ENCODE measurements at regions not wholly inside any gene's neighbourhood (a gene's known extent, or its start where the extent isn't known, plus 50 kb on each side); places are given as distances from the start of the nearest gene placed in this dataset.
"Not testable (repeated sequence)": the region's sequence is repeated elsewhere in the genome, so short reads cannot be mapped to it uniquely, and the experiment has no call there.

- no peak for DNase-seq (ENCODE audit: low spot score)
Observed at GRCh38 chr4:81723019-81723884, 251.5 kb upstream of the RASGEF1B start.

GRCh38 chr4:81722290-81722851 is 250.7 kb upstream of the RASGEF1B start:
- no peak for DNase-seq (ENCODE audit: low spot score)

GRCh38 chr4:81715757-81716156 is 244.1 kb upstream of the RASGEF1B start:
- DNase-seq (ENCODE audit: low spot score), result no peak

DNA sequence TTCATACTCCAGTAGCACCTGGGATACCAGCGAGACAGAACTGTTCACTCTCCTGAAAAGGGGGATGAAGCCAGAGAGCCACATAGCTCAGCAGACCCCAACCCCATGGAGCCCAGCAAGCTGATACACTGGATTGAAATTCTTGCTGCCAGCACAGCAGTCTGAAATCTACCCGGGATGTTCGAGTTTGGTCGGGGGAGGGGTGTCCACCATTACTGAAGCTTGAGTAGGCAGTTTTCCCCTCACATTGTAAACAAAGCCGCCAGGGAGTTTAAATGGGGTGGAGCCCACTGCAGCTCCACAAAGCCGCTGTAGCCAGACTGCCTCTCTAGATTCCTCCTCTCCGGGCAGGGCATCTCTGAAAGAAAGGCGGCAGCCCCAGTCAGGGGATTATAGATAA is 243.7 kb upstream of the RASGEF1B start:
- DNase-seq (ENCODE audit: low spot score), result not testable (repeated sequence)

- no peak for DNase-seq (ENCODE audit: low spot score)
Observed at GRCh38 chr4:81714291-81714690, 242.6 kb upstream of the RASGEF1B start.

DNA sequence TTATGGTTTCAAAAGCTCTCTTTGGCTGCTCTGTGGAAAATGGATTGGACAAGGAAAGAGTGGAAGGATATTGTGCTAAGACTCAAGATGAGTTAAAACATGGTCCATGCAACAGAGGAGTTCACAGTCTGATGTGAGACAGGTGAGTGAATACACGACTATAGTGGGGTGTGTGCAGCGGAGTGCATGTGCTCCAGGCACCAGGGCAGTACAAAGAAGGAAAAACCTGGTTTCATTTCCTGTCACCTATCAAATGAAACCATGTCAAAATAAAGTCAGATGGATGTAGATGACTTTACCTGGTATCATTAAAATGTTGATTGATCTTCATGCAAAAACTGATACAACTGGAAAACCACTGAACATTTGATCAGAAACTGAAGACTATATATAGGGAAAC is 241.0 kb upstream of the RASGEF1B start:
- no peak for DNase-seq (ENCODE audit: low spot score)

DNA sequence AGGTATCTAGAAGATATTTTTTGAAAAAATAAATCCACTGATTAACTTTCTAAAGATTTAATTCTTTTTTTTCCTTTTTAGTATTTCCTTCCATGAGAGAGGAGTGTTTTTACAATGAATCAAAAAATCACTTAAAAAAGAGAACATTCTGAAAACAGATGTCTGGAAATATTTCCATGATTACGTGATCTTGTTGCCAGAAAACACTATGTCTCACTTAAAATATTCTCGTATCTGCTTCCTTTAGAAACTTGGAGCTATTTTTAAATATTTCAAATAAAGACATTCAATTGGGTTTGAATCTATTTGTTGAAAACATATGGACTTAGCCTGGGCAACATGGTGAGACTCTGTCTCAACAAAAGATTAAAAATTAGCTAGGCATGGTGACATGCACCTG is 232.8 kb upstream of the RASGEF1B start:
- no peak for DNase-seq (ENCODE audit: low spot score)

DNA sequence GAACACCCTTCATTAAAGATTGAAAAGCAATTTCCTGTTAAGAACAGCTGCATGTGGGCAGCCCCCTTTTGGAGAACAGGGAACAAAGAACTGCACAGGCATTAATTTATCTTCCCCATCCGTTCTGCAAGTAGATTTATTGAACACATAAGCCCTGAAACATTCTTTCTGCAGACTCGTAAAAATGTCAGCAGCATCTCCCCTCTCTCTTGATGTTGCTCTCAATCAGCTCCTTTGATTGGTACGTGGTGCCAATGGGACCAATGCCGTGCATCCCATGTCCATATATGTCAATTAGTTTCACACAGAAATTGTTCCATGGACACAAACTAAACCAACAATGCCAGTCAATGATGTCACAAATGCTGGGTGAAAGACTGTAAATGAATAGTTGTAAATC is 228.5 kb upstream of the RASGEF1B start:
- no peak for DNase-seq (ENCODE audit: low spot score)

GRCh38 chr4:81698538-81699296 is 227.0 kb upstream of the RASGEF1B start:
- DNase-seq (ENCODE audit: low spot score), result no peak

- no peak for DNase-seq (ENCODE audit: low spot score)
Observed at GRCh38 chr4:81694176-81694913, 222.6 kb upstream of the RASGEF1B start.

GRCh38 chr4:81690871-81691270 is 219.2 kb upstream of the RASGEF1B start:
- DNase-seq (ENCODE audit: low spot score), result no peak

- DNase-seq (ENCODE audit: low spot score), result no peak
Observed at GRCh38 chr4:81688085-81688484, 216.4 kb upstream of the RASGEF1B start.

DNA sequence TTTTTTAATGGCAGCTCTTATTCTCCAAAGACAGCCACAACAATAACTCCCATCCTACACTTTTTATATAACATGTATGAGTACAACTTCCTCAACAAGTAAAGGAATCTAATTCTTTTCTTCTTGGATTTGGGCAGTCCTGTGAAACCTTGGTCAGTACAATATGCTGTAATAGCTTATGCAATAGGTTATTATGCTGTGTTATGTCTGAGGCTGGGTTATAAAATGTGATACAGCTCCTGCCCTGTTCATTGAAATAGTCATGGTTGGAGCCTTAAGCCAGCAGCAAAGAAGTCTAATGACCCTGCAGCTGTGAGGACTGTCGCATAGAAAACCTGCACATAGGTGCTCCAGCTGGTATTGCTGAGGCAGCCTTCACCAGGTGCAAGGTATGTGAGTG is 215.8 kb upstream of the RASGEF1B start:
- DNase-seq (ENCODE audit: low spot score), result no peak

DNA sequence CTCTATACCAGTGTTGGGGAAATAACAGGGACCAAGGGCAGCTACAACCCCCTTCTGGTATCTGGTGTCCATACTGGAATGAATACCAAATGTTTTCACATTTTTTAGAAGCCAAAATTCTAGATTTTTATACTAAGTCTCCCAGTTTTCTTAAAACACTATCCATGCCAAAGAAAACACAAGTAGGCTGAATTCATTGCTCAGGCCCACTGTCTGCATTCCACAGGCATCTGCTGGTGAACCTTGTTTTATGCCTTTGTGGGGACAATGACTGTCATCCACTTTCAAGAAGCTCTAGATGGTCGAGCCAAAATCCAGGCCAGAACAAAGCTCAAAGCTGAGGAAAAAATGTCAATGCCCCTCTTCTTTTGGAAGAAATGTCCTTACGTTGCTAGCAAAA is 213.4 kb upstream of the RASGEF1B start:
- no peak for DNase-seq (ENCODE audit: low spot score)

- DNase-seq (ENCODE audit: low spot score), result no peak
Observed at GRCh38 chr4:81684352-81684751, 212.6 kb upstream of the RASGEF1B start.

DNA sequence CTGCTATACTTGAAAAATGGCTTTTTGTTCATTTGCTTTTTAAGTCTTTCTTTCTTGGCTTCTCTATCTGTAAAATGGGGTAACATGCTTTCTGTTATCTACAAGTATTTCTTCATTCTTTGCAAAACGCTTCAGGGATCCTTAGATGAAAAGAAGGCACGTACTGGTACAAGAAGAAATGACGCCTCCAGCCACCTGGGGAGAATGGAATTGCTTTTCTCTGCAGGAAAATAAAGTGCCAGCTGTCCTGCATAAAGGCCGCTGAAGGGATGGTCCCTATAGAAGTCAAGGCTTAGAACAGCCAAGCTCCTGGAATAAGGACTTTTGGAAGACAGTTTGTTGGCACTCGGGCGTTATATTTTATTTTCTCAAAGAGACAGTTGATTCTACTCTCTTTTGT is 210.8 kb upstream of the RASGEF1B start:
- no peak for DNase-seq (ENCODE audit: low spot score)

DNA sequence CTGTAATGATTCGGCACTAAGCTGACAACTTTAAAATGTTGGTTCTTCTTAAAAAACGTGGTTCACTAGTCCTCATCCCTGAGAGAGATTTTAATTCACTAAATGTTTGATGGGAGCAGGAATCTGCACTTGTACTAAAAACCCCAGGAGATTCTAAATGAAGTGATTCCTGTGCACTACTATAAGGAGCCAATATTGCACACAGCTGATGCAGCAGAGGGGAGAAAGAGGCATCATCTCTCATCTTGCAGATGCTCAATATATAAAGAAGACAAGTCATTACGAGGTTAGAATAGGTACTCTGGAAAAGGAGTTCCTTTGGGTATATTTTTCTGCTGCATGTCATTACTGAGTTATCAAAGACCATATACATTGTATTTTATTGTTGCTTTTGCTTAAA is 207.6 kb upstream of the RASGEF1B start:
- DNase-seq (ENCODE audit: low spot score), result no peak

- no peak for DNase-seq (ENCODE audit: low spot score)
Observed at GRCh38 chr4:81678801-81679200, 207.1 kb upstream of the RASGEF1B start.

DNA sequence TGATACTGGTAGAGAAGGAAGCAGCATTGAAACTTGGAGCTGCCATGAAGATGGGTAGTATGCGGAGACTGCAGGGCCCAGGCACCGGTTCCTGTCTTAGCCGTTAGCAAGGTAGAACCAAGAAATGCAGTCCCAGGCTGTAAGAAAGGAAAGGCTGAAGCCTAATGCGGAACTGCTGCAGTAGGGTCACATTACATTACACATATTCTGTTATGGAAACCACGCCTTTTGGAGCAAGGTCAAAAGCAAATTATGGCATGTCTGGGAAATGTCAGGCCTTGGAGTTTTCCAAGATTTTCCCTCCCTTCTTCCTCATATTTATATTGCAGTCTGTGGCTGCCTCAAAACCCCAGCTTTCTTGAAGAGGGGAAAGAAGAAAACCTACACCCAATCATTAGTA is 204.8 kb upstream of the RASGEF1B start:
- no peak for DNase-seq (ENCODE audit: low spot score)

- no peak for DNase-seq (ENCODE audit: low spot score)
Observed at GRCh38 chr4:81675791-81676393, 204.2 kb upstream of the RASGEF1B start.

DNA sequence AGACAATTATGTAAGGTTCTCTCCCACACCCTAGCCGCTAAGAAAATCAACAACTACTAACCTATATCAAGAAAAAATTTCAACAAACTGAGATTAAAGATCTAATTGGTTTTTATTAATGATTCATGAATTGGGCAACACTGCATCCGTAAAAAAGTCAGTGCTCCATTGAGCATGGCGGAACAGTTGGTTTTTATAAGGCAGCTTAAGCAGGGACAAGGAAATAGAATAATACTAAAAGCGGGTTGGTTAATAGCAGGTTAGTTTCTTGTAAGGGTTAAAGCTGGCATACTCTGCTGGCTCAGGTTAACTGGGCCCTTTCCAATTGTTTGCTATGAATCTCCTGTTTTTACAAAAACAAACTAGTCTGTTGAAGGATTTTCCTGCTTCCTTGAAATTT is 202.3 kb upstream of the RASGEF1B start:
- DNase-seq (ENCODE audit: low spot score), result no peak

DNA sequence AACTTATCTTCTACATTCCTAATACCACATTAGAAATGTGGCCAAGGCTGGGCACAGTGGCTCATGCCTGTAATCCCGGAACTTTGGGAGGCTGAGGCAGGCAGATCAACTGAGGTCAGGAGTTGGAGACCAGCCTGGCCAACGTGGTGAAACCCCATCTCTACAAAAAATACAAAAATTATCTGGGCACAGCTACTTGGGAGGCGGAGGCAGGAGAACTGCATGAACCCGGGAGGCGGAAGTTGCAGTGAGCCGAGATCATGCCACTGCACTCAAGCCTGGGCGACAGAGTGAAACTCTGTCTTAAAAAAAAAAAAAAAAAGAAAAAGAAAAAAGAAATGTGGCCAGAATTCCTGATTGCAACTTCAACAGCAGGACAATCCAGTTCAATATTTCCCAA is 196.6 kb upstream of the RASGEF1B start:
- not testable (repeated sequence) for DNase-seq (ENCODE audit: low spot score)

Measured in RKO (cell line).